22Rv1 (cell line): ENCODE measurements at regions not wholly inside any gene's neighbourhood (a gene's known extent, or its start where the extent isn't known, plus 50 kb on each side); places are given as distances from the start of the nearest gene placed in this dataset.

Experiments
- CTCF ChIP-seq: fragments of 450-650 bp; IDR thresholded peaks from 2 replicates; pipeline ENCODE4 v1.5.1; 2017; ENCODE audit warnings: mild to moderate bottlenecking
- ZFX ChIP-seq: fragments of 450-650 bp; IDR thresholded peaks from 2 replicates; pipeline ENCODE4 v1.6.1; 2017; ENCODE audit warnings: antibody characterized with exemption, borderline replicate concordance

GRCh38 chr11:87391496-87391895 lies 353.8 kb downstream of the TMEM135 start:
- TF ChIP-seq CTCF, result no peak
- TF ChIP-seq ZFX, result no peak
